ENCODE measurements at regions not wholly inside any gene's neighbourhood (a gene's known extent, or its start where the extent isn't known, plus 50 kb on each side); places are given as distances from the start of the nearest gene placed in this dataset.

DNA sequence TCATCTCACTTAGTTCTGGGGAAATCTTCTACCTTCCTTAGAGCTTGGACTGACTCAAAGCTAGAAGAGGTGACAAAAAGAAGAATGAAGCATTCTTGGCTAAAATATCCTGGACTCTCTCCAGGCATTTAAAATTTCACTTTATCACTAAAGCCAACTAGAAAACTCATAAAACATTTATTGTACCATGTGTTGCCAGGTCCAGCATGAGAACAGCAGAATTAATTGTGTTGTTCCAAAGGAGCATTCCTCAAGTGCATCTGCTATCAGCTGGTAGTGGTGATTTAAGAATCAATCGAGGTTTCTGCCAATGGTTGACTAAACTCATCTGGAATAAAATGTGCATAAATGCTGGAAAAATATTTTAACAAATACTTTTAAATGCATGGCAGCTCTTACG, 147.3 kb upstream of the SSTR4 start:
- Histone ChIP-seq H2AFZ (ENCODE audit: low read length) (no peak overlapping the region), H3K4me1 (ENCODE audit: insufficient read depth, low read length) (no peaks in the 10 kb centered on the region), H3K9me3 (ENCODE audit: control insufficient read depth, low read depth, low read length) (no peaks in the 10 kb centered on the region), H2BK20ac (ENCODE audit: low read depth, low read length, poor library complexity, severe bottlenecking) (no peak overlapping the region), H3K27ac (ENCODE audit: insufficient read length, low read depth, low read length) (no peak overlapping the region), H2BK15ac (ENCODE audit: low read depth, low read length) (no peak overlapping the region), H3K56ac (ENCODE audit: insufficient read length, low read depth, low read length) (no peak overlapping the region), H3K79me2 (ENCODE audit: insufficient read depth, low read length) (no peaks in the 10 kb centered on the region), H4K8ac (replicated peaks; ENCODE audit: insufficient read length, low read depth, low read length) (no peak overlapping the region), H3K4me2 (ENCODE audit: insufficient read depth, insufficient read length, low read length) (no peak overlapping the region), H4K5ac (ENCODE audit: insufficient read length, low read depth, low read length) (no peak overlapping the region), H2BK12ac (ENCODE audit: insufficient read length, low read depth, low read length) (no peak overlapping the region), H4K20me1 (ENCODE audit: control insufficient read depth, insufficient read depth, insufficient read length) (no peaks in the 10 kb centered on the region), H3K18ac (ENCODE audit: insufficient read length, low read depth, low read length) (no peak overlapping the region), H3K9ac (ENCODE audit: extremely low read depth, insufficient read length, low read length) (no peak overlapping the region), H2BK5ac (ENCODE audit: insufficient read length, low read length) (no peak overlapping the region), H3T11ph (ENCODE audit: low read length) (no peak overlapping the region), H3K23me2 (ENCODE audit: insufficient read length, low read depth, low read length, poor library complexity, severe bottlenecking) (no peaks in the 10 kb centered on the region), H2AK5ac (ENCODE audit: insufficient read length, low read length) (no peak overlapping the region), H2BK120ac (ENCODE audit: low read depth, low read length, poor library complexity, severe bottlenecking) (no peak overlapping the region), H3K79me1 (ENCODE audit: insufficient read depth, low read depth, low read length, poor library complexity, severe bottlenecking) (no peaks in the 10 kb centered on the region), H4K91ac (ENCODE audit: insufficient read length, low read depth, low read length) (no peak overlapping the region), H3K27me3 (ENCODE audit: insufficient read depth, low read length) (no peaks in the 10 kb centered on the region), H3K23ac (ENCODE audit: insufficient read length, low read depth, low read length) (no peak overlapping the region), H3K14ac (ENCODE audit: insufficient read depth, low read length) (no peak overlapping the region), H3K4ac (ENCODE audit: low read depth, low read length) (no peak overlapping the region)
- H3K36me3 Mint-ChIP-seq (ENCODE audit: insufficient read depth in 1 of 3, low read depth in 3 of 3), result no peaks in the 10 kb centered on the region; a peak in 2 of 7 replicates
- no peak overlapping the region for H3K27ac Mint-ChIP-seq
- H3K4me3 Mint-ChIP-seq, result no peak overlapping the region
- DNase-seq, result no peak
- peaks cover 35% of the 10 kb centered on the region for H3K27me3 Mint-ChIP-seq (ENCODE audit: low read depth)
- peaks cover 7 to 12% of the 10 kb centered on the region in 2 experiments; a peak in 4 of 5 replicates for H3K9me3 Mint-ChIP-seq
- TF ChIP-seq, protein P1, sequence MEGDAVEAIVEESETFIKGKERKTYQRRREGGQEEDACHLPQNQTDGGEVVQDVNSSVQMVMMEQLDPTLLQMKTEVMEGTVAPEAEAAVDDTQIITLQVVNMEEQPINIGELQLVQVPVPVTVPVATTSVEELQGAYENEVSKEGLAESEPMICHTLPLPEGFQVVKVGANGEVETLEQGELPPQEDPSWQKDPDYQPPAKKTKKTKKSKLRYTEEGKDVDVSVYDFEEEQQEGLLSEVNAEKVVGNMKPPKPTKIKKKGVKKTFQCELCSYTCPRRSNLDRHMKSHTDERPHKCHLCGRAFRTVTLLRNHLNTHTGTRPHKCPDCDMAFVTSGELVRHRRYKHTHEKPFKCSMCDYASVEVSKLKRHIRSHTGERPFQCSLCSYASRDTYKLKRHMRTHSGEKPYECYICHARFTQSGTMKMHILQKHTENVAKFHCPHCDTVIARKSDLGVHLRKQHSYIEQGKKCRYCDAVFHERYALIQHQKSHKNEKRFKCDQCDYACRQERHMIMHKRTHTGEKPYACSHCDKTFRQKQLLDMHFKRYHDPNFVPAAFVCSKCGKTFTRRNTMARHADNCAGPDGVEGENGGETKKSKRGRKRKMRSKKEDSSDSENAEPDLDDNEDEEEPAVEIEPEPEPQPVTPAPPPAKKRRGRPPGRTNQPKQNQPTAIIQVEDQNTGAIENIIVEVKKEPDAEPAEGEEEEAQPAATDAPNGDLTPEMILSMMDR (conservative IDR thresholded peaks at IDR 0.05), result no peak
- no peaks in the 10 kb centered on the region for H3K4me1 Mint-ChIP-seq
- no CpG with 5 or more reads among the region's 2 CpGs for WGBS (ENCODE audit: extremely low coverage, insufficient read length, low lambda C conversion rate)
